Transverse colon (tissue), 4 donors: ENCODE measurements at regions not wholly inside any gene's neighbourhood (a gene's known extent, or its start where the extent isn't known, plus 50 kb on each side); places are given as distances from the start of the nearest gene placed in this dataset.

ENCODE experiments used
- DNase-seq: peaks from one replicate; pipeline ENCODE4 v3.0.0-alpha.2; 2019
- H3K27ac ChIP-seq, 4 donors: fragments of 200-600 bp; sonication (generic); 2 replicates each; pipeline ENCODE4 v1.5.1; 2016 to 2018; ENCODE audit warnings: inconsistent platforms in 4 of 4
- H3K27me3 ChIP-seq: fragments of 200-600 bp; sonication (generic); 2 replicates; pipeline ENCODE4 v1.5.1; 2017; ENCODE audit warnings: inconsistent platforms
- H3K36me3 ChIP-seq, 4 donors: fragments of 200-600 bp; sonication (generic); 2 replicates each; pipeline ENCODE4 v1.5.1; 2017 to 2019; ENCODE audit warnings: inconsistent platforms in 4 of 4
- H3K4me1 ChIP-seq, 4 donors: fragments of 200-600 bp; sonication (generic); 2 replicates each; pipeline ENCODE4 v1.5.1; 2017 to 2020; ENCODE audit warnings: inconsistent platforms in 4 of 4
- H3K4me3 ChIP-seq, 4 donors: fragments of 200-600 bp; sonication (generic); 1 replicate in 1 of 4; 2 replicates in 3 of 4; pipeline versions ENCODE4 v1.5.1 to v1.6.1; 2017 to 2019; ENCODE audit warnings: inconsistent platforms in 4 of 4
- H3K9me3 ChIP-seq, 2 donors: fragments of 200-600 bp; sonication (generic); 2 replicates each; pipeline ENCODE4 v1.5.1; 2017 to 2019; ENCODE audit warnings: inconsistent platforms in 2 of 2
- EP300 ChIP-seq: sonication (generic); formaldehyde crosslinking; IDR thresholded peaks from one replicate; pipeline ENCODE4 v1.6.1; 2017; ENCODE audit warnings: antibody characterized with exemption, low read depth
- POLR2A ChIP-seq: fragments of 450-650 bp; IDR thresholded peaks from one replicate; pipeline ENCODE4 v1.6.1; 2016; ENCODE audit warnings: antibody characterized with exemption, mild to moderate bottlenecking, moderate library complexity
- POLR2AphosphoS5 ChIP-seq, 3 donors: sonication (generic); formaldehyde crosslinking; IDR thresholded peaks; one replicate each; pipeline ENCODE4 v1.6.1; 2016; ENCODE audit warnings: antibody characterized with exemption in 3 of 3
- WGBS, 2 donors: methylation state at CpG; one replicate each; pipeline ENCODE4 v1.1.5; 2018; ENCODE audit warnings: low coverage in 1 of 2; 5-methylcytosine and 5-hydroxymethylcytosine counted together
- in situ Hi-C, 4 donors: fragments of 200-750 bp; cut with MboI; loops; one replicate each; pipeline versions ENCODE4 v1.15.0 to v1.15.1; 2017; ENCODE audit warnings: low sequenced_read_pairs in 3 of 4, low pct_ligation_motif_present in 1 of 4, low pct_unique_long_range_greater_than_20kb in 1 of 4
- intact Hi-C: fragments of 100-400 bp; cut with DNase I; formaldehyde crosslinking; loops from one replicate; pipeline ENCODE4 v1.15.1; 2023; ENCODE audit warnings: low total_unique reads
- TF ChIP-seq, protein P1 (sequence below), 5 experiments: fragments of 200-600 bp in 3 of 5; fragments of 450-650 bp in 2 of 5; sonication (generic) in 3 of 5; IDR thresholded peaks; 1 replicate in 2 of 5; 2 replicates in 3 of 5; pipeline ENCODE4 v1.5.1; 2016 to 2017; ENCODE audit warnings: antibody characterized with exemption in 5 of 5, inconsistent platforms in 3 of 5, mild to moderate bottlenecking in 2 of 5, moderate library complexity in 1 of 5

DNA sequence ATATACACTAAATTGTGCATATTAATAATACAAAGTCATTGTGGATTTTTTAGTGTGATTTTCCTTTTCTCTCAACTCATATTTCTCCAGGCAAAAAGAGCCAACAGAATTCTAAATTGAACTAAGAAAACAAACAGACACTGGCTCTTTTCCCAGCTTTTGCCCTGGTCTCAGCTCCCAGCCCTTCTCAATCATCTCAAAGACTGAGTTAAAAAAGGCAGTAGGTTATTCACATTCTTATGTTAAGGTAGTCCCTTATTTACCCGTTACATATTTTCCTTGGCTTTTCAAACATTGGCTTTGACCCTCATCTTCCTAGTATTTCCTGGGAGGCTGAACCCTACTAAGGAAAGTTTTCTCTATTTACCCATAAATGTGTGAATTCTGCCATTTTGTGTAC lies 753.6 kb downstream of the LIG4 start:
- Histone ChIP-seq H3K4me1 (no peaks in the 10 kb centered on the region), H3K36me3 (no peaks in the 10 kb centered on the region), H3K4me3 (no peak overlapping the region), H3K27ac (no peak overlapping the region), H3K9me3 (no peaks in the 10 kb centered on the region), H3K27me3 (no peaks in the 10 kb centered on the region)
- in situ Hi-C loops (no loop called here), intact Hi-C loops (no loop called here)
- no peak for DNase-seq
- 31 to 59% methylated on average over 1 of the region's 1 CpG for whole genome bisulfite sequencing, 2 donors
- no peak for TF ChIP-seq POLR2A
- TF ChIP-seq, protein P1, sequence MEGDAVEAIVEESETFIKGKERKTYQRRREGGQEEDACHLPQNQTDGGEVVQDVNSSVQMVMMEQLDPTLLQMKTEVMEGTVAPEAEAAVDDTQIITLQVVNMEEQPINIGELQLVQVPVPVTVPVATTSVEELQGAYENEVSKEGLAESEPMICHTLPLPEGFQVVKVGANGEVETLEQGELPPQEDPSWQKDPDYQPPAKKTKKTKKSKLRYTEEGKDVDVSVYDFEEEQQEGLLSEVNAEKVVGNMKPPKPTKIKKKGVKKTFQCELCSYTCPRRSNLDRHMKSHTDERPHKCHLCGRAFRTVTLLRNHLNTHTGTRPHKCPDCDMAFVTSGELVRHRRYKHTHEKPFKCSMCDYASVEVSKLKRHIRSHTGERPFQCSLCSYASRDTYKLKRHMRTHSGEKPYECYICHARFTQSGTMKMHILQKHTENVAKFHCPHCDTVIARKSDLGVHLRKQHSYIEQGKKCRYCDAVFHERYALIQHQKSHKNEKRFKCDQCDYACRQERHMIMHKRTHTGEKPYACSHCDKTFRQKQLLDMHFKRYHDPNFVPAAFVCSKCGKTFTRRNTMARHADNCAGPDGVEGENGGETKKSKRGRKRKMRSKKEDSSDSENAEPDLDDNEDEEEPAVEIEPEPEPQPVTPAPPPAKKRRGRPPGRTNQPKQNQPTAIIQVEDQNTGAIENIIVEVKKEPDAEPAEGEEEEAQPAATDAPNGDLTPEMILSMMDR (IDR thresholded peaks at IDR 0.05), result no peak
- no peak for TF ChIP-seq EP300
- TF ChIP-seq POLR2AphosphoS5 (IDR thresholded peaks at IDR 0.05), result no peak

DNA sequence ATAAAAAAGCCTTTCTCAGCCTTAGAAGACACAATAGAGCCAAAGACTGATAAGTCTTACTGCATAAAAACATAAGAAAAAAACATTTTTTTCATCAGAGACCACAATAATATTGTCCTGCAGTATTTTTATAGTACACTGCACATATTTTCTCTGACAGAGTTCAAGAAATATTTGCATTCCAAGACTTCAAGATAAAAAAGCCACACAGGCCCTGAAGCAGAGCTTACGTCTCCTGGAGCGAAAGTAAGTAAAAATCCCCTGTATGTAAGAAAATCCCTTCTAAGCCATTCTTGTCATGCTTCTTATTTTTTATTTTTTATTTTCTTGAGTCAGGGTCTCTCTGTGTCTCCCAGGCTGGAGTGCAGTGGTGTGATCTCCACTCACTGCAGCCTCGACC lies 755.9 kb downstream of the LIG4 start:
- no peak for DNase-seq
- Histone ChIP-seq H3K9me3 (no peaks in the 10 kb centered on the region), H3K27me3 (no peaks in the 10 kb centered on the region), H3K36me3 (no peaks in the 10 kb centered on the region), H3K27ac (no peak overlapping the region), H3K4me1 (no peaks in the 10 kb centered on the region), H3K4me3 (no peak overlapping the region)
- in situ Hi-C loops (no loop called here), intact Hi-C loops (no loop called here)
- 71 to 77% methylated on average over 2 to 3 of the region's 3 CpGs for WGBS, 2 donors
- no peak for TF ChIP-seq POLR2A
- no peak for TF ChIP-seq POLR2AphosphoS5 (IDR thresholded peaks at IDR 0.05)
- TF ChIP-seq, protein P1 (IDR thresholded peaks at IDR 0.05), result no peak
- TF ChIP-seq EP300, result no peak

DNA sequence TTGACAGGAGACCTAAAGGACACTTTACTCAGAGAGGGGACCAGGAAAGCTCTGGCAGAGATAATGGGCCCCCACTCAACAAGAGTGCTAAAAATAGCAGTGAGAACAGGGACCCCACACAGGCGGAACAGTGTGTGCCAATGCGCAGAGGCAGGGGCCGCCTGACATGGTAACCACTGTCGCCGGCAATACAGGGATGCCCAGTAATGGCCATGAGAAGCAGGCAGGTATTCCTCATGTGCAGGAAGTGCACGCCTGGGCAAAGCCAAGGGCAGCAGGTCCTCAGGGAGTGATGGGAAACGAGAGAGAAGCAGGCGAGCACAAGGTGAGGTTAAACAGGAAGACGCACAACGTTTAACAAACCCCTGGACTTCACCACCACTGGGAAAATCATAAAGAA lies 757.1 kb downstream of the LIG4 start:
- in situ Hi-C loops, result no loop called here
- TF ChIP-seq POLR2AphosphoS5 (IDR thresholded peaks at IDR 0.05), result no peak
- no peak for TF ChIP-seq EP300
- no peak for TF ChIP-seq POLR2A
- TF ChIP-seq, protein P1 (IDR thresholded peaks at IDR 0.05), result no peak
- DNase-seq, result no peak
- H3K9me3 ChIP-seq, result no peaks in the 10 kb centered on the region
- intact Hi-C loops, result no loop called here
- no peaks in the 10 kb centered on the region for H3K4me1 ChIP-seq
- H3K27ac ChIP-seq, result no peak overlapping the region
- no peaks in the 10 kb centered on the region for H3K27me3 ChIP-seq
- WGBS, 2 donors, result 76 to 82% methylated on average over 8 to 10 of the region's 10 CpGs
- no peak overlapping the region for H3K4me3 ChIP-seq
- no peaks in the 10 kb centered on the region for H3K36me3 ChIP-seq

DNA sequence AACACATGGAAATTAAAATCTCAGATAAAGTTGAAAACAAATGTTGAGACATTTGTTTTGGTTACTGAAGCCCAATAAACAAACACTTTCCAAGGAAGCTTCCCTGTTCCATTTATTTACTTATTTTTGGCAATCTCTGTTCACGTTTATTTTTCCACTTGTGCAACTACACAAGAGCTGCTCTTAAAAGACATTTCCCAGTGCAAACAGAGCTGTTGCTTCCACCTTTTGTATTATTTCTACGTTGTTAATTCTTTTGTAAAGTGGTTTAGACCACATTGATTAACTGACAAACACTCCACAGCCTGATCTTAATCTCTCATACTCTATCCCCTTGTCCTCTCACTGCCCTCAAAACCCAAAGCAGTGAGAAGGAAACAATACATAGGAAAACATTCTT lies 757.6 kb downstream of the LIG4 start:
- WGBS, 2 donors, result 18 to 42% methylated on average over 2 of the region's 2 CpGs
- Histone ChIP-seq H3K27ac (no peak overlapping the region), H3K27me3 (no peaks in the 10 kb centered on the region), H3K4me3 (no peak overlapping the region), H3K4me1 (no peaks in the 10 kb centered on the region), H3K36me3 (no peaks in the 10 kb centered on the region), H3K9me3 (no peaks in the 10 kb centered on the region)
- intact Hi-C loops, result no loop called here
- in situ Hi-C loops, result no loop called here
- TF ChIP-seq POLR2AphosphoS5 (IDR thresholded peaks at IDR 0.05) (no peak), EP300 (no peak), POLR2A (no peak)
- TF ChIP-seq, protein P1 (IDR thresholded peaks at IDR 0.05), result no peak
- no peak for DNase-seq
